BLaER1 treated with 17β-estradiol and CSF1 and Interleukin-3, amounts not matched to agents 10 nM and 100 nM (cell line): ENCODE measurements at regions not wholly inside any gene's neighbourhood (a gene's known extent, or its start where the extent isn't known, plus 50 kb on each side); places are given as distances from the start of the nearest gene placed in this dataset.
"Not testable (repeated sequence)": the region's sequence is repeated elsewhere in the genome, so short reads cannot be mapped to it uniquely, and the experiment has no call there.

Experiments used
- H3K27ac ChIP-seq, 11 experiments: shearing (Covaris generic); formaldehyde crosslinking; 2 replicates each; pipeline ENCODE4 v1.8.1; 2022
- H3K27me3 ChIP-seq, 11 experiments: shearing (Covaris generic); formaldehyde crosslinking; 2 replicates each; pipeline ENCODE4 v1.8.1; 2022
- H3K36me3 ChIP-seq, 11 experiments: shearing (Covaris generic); formaldehyde crosslinking; 2 replicates each; pipeline ENCODE4 v1.8.1; 2022
- H3K4me1 ChIP-seq, 10 experiments: shearing (Covaris generic); formaldehyde crosslinking; 2 replicates each; pipeline ENCODE4 v1.8.1; 2022
- H3K4me2 ChIP-seq, 11 experiments: shearing (Covaris generic); formaldehyde crosslinking; 2 replicates each; pipeline ENCODE4 v1.8.1; 2022
- H3K4me3 ChIP-seq, 10 experiments: shearing (Covaris generic); formaldehyde crosslinking; 2 replicates each; pipeline ENCODE4 v1.8.1; 2022
- H3K9ac ChIP-seq, 11 experiments: shearing (Covaris generic); formaldehyde crosslinking; 2 replicates each; pipeline ENCODE4 v1.8.1; 2022
- H3K9me3 ChIP-seq, 11 experiments: shearing (Covaris generic); formaldehyde crosslinking; replicated peaks in 1 of 11; 2 replicates each; pipeline ENCODE4 v1.8.1; 2022
- H4K20me1 ChIP-seq, 11 experiments: shearing (Covaris generic); formaldehyde crosslinking; 2 replicates each; pipeline ENCODE4 v1.8.1; 2022
- Cebpa-rat ChIP-seq, 11 experiments: shearing (Covaris generic); IDR thresholded peaks; 2 replicates each; pipeline ENCODE4 v1.8.1; 2022

GRCh38 chr9:3736161-3736560 is 210.4 kb upstream of the RFX3 start:
- Histone ChIP-seq H3K9me3 (peaks cover 0 to 23% (median 12%) of the 10 kb centered on the region in 11 experiments; a peak in 14 of 22 replicates), H3K4me3 (no peak overlapping the region), H4K20me1 (no peaks in the 10 kb centered on the region), H3K4me1 (peaks cover 8 to 20% (median 12%) of the 10 kb centered on the region in 10 experiments; a peak in 17 of 20 replicates), H3K27ac (no peak overlapping the region), H3K27me3 (no peaks in the 10 kb centered on the region), H3K4me2 (peak overlapping the region in 2 of 11 experiments; percentile 8 to 22; a peak in 3 of 22 replicates), H3K36me3 (no peaks in the 10 kb centered on the region), H3K9ac (no peak overlapping the region)
- TF ChIP-seq Cebpa-rat (IDR thresholded peaks at IDR 0.05), result no peak

DNA sequence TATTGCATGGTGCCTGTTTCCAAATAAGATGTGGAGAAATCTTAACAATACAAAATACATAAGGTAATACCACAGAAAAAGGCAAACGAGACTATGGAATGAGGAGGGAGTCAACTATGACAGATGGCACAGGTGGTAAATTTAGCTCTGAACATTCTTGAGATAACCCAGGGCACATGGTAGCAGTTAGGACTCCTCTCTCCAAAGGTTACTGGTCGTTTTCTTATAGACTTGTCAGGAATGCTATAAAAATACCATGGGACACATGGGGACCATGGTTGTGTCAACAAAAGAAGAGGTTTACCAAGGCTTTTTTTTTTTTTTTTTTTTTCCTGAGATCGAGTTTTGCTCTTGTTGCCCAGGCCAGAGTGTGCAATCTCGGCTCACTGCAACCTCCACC is 209.4 kb upstream of the RFX3 start:
- no peak overlapping the region for H3K27ac ChIP-seq
- no peak for TF ChIP-seq Cebpa-rat (IDR thresholded peaks at IDR 0.05)
- H3K4me1 ChIP-seq, result peaks cover 8 to 26% (median 18%) of the 10 kb centered on the region in 10 experiments; a peak in 17 of 20 replicates
- H3K27me3 ChIP-seq, result no peaks in the 10 kb centered on the region
- H3K4me3 ChIP-seq, result no peak overlapping the region
- H3K36me3 ChIP-seq, result no peaks in the 10 kb centered on the region
- no peaks in the 10 kb centered on the region for H4K20me1 ChIP-seq
- H3K9ac ChIP-seq, result no peak overlapping the region
- H3K4me2 ChIP-seq, result no peak overlapping the region
- peaks cover 0 to 23% (median 12%) of the 10 kb centered on the region in 11 experiments; a peak in 14 of 22 replicates for H3K9me3 ChIP-seq

DNA sequence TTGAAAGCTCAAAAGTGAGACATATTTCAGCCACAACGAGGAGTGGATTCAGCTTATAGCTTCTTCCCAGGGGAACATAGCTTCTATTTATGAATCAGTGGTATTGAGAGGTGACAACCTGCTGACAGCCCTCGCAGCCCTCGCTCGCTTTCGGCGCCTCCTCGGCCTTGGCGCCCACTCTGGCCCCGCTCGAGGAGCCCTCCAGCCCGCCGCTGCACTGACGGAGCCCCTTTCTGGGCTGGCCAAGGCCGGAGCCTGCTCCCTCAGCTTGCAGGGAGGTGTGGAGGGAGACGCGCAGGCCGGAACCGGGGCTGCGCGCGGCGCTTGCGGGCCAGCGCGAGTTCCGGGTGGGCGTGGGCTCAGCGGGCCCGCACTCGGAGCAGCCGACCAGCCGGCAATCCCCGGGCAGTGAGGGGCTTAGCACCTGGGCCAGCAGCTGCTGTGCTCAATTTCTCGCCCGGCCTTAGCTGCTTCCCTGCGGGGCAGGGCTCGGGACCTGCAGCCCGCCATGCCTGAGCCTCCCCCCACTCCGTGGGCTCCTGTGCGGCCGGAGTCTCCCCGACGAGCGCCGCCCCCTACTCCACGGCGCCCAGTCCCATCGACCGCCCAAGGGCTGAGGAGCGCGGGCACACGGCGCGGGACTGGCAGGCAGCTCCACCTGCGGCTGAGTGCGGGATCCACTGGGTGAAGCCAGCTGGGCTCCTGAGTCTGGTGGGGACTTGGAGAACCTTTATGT is 207.9 kb upstream of the RFX3 start:
- peaks cover 8 to 29% (median 20%) of the 10 kb centered on the region in 10 experiments; a peak in 17 of 20 replicates for H3K4me1 ChIP-seq
- peak overlapping the region in 9 of 11 experiments; percentile 10 to 63 (median 47); a peak in 14 of 22 replicates for H3K4me2 ChIP-seq
- not testable (repeated sequence) for H3K4me3 ChIP-seq, H3K27me3 ChIP-seq, H4K20me1 ChIP-seq, H3K36me3 ChIP-seq
- peak overlapping the region in 1 of 11 experiments; percentile 40; a peak in 1 of 22 replicates for H3K9ac ChIP-seq
- H3K27ac ChIP-seq, result peak overlapping the region in 8 of 11 experiments; percentile 31 to 57 (median 44); a peak in 14 of 22 replicates
- H3K9me3 ChIP-seq, result peaks cover 0 to 18% (median 12%) of the 10 kb centered on the region in 11 experiments; a peak in 14 of 22 replicates

DNA sequence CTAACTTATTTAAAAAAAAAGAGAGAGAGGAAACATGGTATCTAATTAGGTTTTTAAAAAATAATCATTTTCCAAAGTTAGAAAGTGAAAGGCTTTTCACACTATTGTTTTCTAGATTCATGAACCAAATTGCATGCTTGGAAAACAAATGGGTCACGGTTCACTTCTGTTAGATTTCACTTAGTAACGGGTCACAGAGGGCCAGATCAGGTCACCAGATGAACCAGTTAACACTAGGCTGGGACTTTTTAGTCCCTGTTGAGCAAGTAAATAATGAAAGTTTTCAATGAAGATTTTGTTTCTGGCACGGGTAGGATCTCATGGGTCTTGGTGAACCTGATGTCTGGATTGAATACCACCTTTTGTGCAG is 207.2 kb upstream of the RFX3 start:
- peak overlapping the region in 8 of 11 experiments; percentile 31 to 57 (median 44); a peak in 14 of 22 replicates for H3K27ac ChIP-seq
- peak overlapping the region in 9 of 11 experiments; percentile 10 to 63 (median 47); a peak in 15 of 22 replicates for H3K4me2 ChIP-seq
- H3K36me3 ChIP-seq, result no peaks in the 10 kb centered on the region
- no peak for TF ChIP-seq Cebpa-rat (IDR thresholded peaks at IDR 0.05)
- H3K4me1 ChIP-seq, result peaks cover 8 to 29% (median 20%) of the 10 kb centered on the region in 10 experiments; a peak in 17 of 20 replicates
- H3K9me3 ChIP-seq, result peaks cover 0 to 18% (median 12%) of the 10 kb centered on the region in 11 experiments; a peak in 14 of 22 replicates
- H3K27me3 ChIP-seq, result no peaks in the 10 kb centered on the region
- peak overlapping the region in 4 of 11 experiments; percentile 10 to 47 (median 40); a peak in 5 of 22 replicates for H3K9ac ChIP-seq
- no peak overlapping the region for H3K4me3 ChIP-seq
- H4K20me1 ChIP-seq, result no peaks in the 10 kb centered on the region

DNA sequence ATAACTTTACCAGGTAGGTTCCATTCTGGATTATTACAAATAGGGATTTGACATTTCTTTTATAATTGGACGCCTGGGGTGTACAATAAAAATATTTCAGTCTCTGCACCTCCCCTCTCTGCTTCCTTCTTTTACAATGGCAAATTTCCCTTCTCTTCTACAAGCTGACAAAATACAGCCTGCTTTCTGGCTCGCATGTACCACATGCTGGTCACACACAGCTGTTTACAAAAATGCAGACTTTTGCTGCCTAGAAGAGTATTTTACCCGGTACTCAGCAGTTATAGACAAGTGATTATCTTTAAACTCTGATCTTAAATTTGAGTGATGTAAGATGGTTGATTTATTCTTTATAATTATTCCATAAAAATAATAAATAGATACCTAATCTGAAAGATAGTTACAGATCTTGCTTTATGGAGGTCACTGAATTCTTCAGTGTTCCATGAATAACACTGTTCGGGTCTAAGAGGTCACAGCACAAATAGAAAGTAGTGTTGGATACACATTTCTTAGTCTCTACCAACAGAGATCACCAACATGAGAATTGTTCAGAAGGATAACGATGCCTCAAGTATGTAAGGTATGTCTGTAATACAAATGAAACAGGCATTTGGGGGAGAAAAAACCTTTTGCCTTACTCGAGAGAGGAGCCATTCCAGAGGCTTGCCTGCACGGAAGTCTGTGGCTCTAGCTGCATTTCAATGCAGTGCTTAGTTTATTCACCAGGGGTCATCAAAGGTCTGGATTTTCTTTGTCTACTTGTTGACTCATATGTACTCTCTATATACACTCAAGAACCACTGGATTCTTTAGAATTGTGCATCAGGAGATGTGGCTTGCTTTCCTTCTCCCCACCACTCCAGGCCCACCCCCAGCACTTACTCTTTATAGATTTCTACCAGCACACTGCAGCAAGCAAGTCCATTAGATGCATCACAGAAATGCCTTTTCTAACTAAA is 206.6 kb upstream of the RFX3 start:
- Histone ChIP-seq H3K27me3 (no peaks in the 10 kb centered on the region), H3K4me1 (peaks cover 8 to 29% (median 20%) of the 10 kb centered on the region in 10 experiments; a peak in 17 of 20 replicates), H3K4me2 (peak overlapping the region; percentile 37 to 63 (median 47); a peak in 19 of 22 replicates), H3K9me3 (peaks cover 0 to 18% (median 12%) of the 10 kb centered on the region in 11 experiments; a peak in 14 of 22 replicates), H3K9ac (peak overlapping the region in 7 of 11 experiments; percentile 20 to 57 (median 38); a peak in 8 of 22 replicates), H3K4me3 (no peak overlapping the region; a peak in 1 of 20 replicates), H3K36me3 (no peaks in the 10 kb centered on the region), H3K27ac (peak overlapping the region in 8 of 11 experiments; percentile 17 to 57 (median 44); a peak in 13 of 22 replicates), H4K20me1 (no peaks in the 10 kb centered on the region)
- no peak for TF ChIP-seq Cebpa-rat (IDR thresholded peaks at IDR 0.05)

DNA sequence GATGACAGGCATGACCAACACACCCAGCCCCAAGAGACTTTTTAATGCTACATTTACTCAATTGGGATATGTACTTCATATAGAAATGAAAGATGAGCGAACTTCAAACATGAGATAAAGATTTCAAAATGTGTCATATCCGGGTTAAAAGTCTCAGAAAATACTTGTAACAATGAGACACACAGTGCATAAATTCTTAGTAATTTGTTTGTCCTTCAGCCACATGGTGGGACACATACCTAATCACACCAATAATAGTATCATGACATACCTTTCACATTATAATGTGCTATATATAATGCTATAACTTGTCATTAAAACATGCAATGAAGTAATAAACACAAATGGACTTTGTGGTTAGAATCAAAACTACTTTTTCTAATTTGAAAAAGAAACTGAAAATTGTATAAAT is 204.7 kb upstream of the RFX3 start:
- H3K9me3 ChIP-seq, result peaks cover 0 to 18% (median 12%) of the 10 kb centered on the region in 11 experiments; a peak in 14 of 22 replicates
- no peak overlapping the region for H3K27ac ChIP-seq
- peak overlapping the region in 4 of 11 experiments; percentile 8 to 19 (median 18); a peak in 5 of 22 replicates for H3K4me2 ChIP-seq
- H3K4me1 ChIP-seq, result peaks cover 4 to 29% (median 17%) of the 10 kb centered on the region in 10 experiments; a peak in 17 of 20 replicates
- no peaks in the 10 kb centered on the region for H4K20me1 ChIP-seq
- no peaks in the 10 kb centered on the region for H3K36me3 ChIP-seq
- H3K27me3 ChIP-seq, result no peaks in the 10 kb centered on the region
- no peak overlapping the region for H3K9ac ChIP-seq
- TF ChIP-seq Cebpa-rat (IDR thresholded peaks at IDR 0.05), result no peak
- H3K4me3 ChIP-seq, result no peak overlapping the region

GRCh38 chr9:3721096-3721495 is 195.3 kb upstream of the RFX3 start:
- H3K4me3 ChIP-seq, result no peak overlapping the region
- H3K36me3 ChIP-seq, result no peaks in the 10 kb centered on the region
- no peaks in the 10 kb centered on the region for H3K9me3 ChIP-seq
- H3K4me2 ChIP-seq, result no peak overlapping the region
- no peak for TF ChIP-seq Cebpa-rat (IDR thresholded peaks at IDR 0.05)
- H3K4me1 ChIP-seq, result no peaks in the 10 kb centered on the region
- H3K9ac ChIP-seq, result no peak overlapping the region
- no peak overlapping the region for H3K27ac ChIP-seq
- no peaks in the 10 kb centered on the region for H3K27me3 ChIP-seq
- H4K20me1 ChIP-seq, result no peaks in the 10 kb centered on the region

GRCh38 chr9:3719286-3719685 is 193.5 kb upstream of the RFX3 start:
- Histone ChIP-seq H3K4me1 (no peaks in the 10 kb centered on the region), H3K4me3 (no peak overlapping the region), H4K20me1 (no peaks in the 10 kb centered on the region), H3K27ac (no peak overlapping the region), H3K4me2 (no peak overlapping the region), H3K9me3 (no peaks in the 10 kb centered on the region), H3K36me3 (no peaks in the 10 kb centered on the region), H3K27me3 (no peaks in the 10 kb centered on the region; a peak in 1 of 22 replicates), H3K9ac (no peak overlapping the region)
- no peak for TF ChIP-seq Cebpa-rat (IDR thresholded peaks at IDR 0.05)
